ENCODE measurements at regions not wholly inside any gene's neighbourhood (a gene's known extent, or its start where the extent isn't known, plus 50 kb on each side); places are given as distances from the start of the nearest gene placed in this dataset.

DNA sequence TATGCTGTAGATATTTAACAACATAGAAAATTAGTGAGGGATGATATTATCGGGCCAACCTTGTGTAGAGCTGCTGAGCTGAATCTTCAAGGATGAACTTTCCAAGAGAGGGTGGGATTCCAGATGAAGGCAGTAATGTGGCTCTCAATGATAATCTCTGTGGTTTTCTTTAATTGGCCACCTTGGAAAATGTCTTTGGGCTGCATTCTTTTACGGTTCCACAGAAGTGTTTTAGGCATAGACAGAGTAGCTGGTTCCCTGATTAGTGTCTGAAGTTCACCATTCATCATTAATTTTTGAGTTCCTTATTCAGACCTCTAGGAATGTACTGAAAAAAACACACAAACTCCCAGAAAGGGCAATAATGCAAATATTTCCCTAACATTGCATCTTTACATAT is 1566.9 kb upstream of the PIK3C3 start:
- H3K4me1 ChIP-seq (ENCODE audit: control insufficient read depth, insufficient read depth, low read length, poor library complexity, severe bottlenecking) = no peaks in the 10 kb centered on the region
- no peaks in the 10 kb centered on the region for H3K36me3 ChIP-seq (ENCODE audit: control insufficient read depth, insufficient read depth, low read length)
- no peak overlapping the region for H3K27ac ChIP-seq (ENCODE audit: insufficient read depth, low read length, poor library complexity, severe bottlenecking)
- DNase-seq = no peak
- H3K4me3 ChIP-seq (ENCODE audit: insufficient read depth, low read depth, low read length, poor library complexity, severe bottlenecking) = no peak overlapping the region
- no peaks in the 10 kb centered on the region for H3K27me3 ChIP-seq (replicated peaks; ENCODE audit: control insufficient read depth, insufficient read depth, low read length, poor library complexity, severe bottlenecking)
- no peaks in the 10 kb centered on the region for H3K9me3 ChIP-seq (ENCODE audit: control insufficient read depth, low read length)

DNA sequence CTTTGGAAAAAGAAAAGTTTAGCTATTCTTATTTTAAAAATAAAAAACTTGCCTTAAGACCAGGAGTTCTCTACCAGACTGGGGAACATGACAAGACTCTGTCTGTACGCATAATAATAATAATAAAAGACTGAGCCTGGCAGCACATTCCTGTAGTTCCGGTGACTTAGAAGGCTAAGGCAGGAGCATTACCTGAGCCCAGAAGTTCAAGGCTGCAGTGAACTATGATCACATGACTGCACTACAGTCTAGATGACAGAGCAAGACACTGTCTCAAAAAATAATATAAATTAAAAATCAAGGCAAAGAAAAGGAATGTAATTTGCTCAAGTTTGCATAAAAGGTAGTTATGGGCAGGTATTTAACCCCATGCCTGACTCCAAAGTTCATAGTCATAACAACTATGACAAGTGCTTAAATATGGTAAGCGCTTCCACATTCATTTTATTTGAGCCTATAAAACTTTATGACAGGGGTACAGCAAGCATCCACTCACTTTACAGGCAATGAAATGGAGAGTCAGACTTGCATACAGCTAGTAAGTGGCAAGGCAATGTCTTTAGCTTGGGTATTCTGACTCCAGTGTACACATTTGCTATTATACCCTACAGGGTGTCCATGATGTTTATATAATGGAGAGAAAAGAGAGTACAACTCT is 1567.8 kb upstream of the PIK3C3 start:
- DNase-seq = no peak
- H3K4me1 ChIP-seq (ENCODE audit: control insufficient read depth, insufficient read depth, low read length, poor library complexity, severe bottlenecking) = no peaks in the 10 kb centered on the region
- no peaks in the 10 kb centered on the region for H3K9me3 ChIP-seq (ENCODE audit: control insufficient read depth, low read length)
- H3K27me3 ChIP-seq (replicated peaks; ENCODE audit: control insufficient read depth, insufficient read depth, low read length, poor library complexity, severe bottlenecking) = no peaks in the 10 kb centered on the region
- no peak overlapping the region for H3K27ac ChIP-seq (ENCODE audit: insufficient read depth, low read length, poor library complexity, severe bottlenecking)
- H3K36me3 ChIP-seq (ENCODE audit: control insufficient read depth, insufficient read depth, low read length) = no peaks in the 10 kb centered on the region
- H3K4me3 ChIP-seq (ENCODE audit: insufficient read depth, low read depth, low read length, poor library complexity, severe bottlenecking) = no peak overlapping the region

DNA sequence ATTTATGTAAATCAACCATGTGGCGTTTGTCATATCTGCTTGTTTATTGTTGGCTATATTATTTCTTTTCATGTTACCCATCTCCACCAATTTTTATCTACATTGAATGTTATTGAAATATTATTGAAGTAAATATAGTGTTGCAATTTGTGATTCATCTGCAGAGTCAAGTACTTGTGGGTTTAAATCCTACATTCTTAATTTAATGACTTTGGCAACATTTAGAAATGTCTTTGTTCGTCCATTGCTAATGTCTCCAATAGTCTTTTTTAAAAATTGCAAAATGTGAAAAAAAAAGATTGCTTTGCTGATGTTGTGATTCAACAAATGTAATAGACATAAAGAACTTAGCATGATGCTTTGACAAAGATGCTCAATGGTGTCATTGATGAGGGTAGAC is 1572.8 kb upstream of the PIK3C3 start:
- H3K27me3 ChIP-seq (replicated peaks; ENCODE audit: control insufficient read depth, insufficient read depth, low read length, poor library complexity, severe bottlenecking) = no peaks in the 10 kb centered on the region
- DNase-seq = no peak
- H3K27ac ChIP-seq (ENCODE audit: insufficient read depth, low read length, poor library complexity, severe bottlenecking) = no peak overlapping the region
- no peak overlapping the region for H3K4me3 ChIP-seq (ENCODE audit: insufficient read depth, low read depth, low read length, poor library complexity, severe bottlenecking)
- H3K36me3 ChIP-seq (ENCODE audit: control insufficient read depth, insufficient read depth, low read length) = no peaks in the 10 kb centered on the region
- H3K4me1 ChIP-seq (ENCODE audit: control insufficient read depth, insufficient read depth, low read length, poor library complexity, severe bottlenecking) = no peaks in the 10 kb centered on the region
- H3K9me3 ChIP-seq (ENCODE audit: control insufficient read depth, low read length) = no peaks in the 10 kb centered on the region

DNA sequence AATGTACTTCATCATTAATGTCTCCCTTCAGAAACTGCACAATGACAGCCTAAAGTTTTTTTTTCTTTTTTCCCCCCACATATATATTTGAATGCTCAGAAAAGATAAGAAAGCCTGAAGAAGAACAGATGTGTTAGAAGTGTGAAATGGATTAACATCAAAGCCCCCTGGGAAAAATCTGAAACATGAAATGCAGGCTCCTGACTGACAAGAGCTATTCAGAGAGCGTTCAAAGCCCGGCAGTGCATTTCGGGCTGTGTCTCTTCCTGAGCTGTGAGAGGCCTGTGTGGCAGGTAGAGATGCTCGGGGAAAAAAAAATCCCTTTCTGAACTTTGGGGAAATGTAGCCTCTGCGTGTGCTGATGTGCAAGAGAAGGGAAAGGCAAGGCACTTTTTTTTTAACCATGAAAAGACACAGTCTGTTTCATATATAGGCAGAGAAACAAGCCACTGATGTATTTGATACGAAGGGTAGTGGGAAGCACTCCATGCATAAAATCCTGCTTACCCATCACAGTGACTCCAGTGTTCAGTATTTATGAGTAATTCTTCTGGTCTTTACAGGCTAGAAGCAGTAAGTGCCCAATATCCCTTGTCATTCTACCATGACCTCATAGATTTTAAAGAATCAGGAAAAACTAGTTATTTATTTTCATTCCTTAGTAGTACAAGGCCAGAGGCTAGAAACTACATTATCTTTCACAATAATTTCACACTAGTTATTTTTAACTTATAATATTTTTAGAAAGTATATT is 1574.2 kb upstream of the PIK3C3 start:
- DNase-seq = no peak
- Histone ChIP-seq H3K4me3 (ENCODE audit: insufficient read depth, low read depth, low read length, poor library complexity, severe bottlenecking) (no peak overlapping the region), H3K27ac (ENCODE audit: insufficient read depth, low read length, poor library complexity, severe bottlenecking) (no peak overlapping the region), H3K9me3 (ENCODE audit: control insufficient read depth, low read length) (no peaks in the 10 kb centered on the region), H3K4me1 (ENCODE audit: control insufficient read depth, insufficient read depth, low read length, poor library complexity, severe bottlenecking) (no peaks in the 10 kb centered on the region), H3K36me3 (ENCODE audit: control insufficient read depth, insufficient read depth, low read length) (no peaks in the 10 kb centered on the region), H3K27me3 (replicated peaks; ENCODE audit: control insufficient read depth, insufficient read depth, low read length, poor library complexity, severe bottlenecking) (no peaks in the 10 kb centered on the region)

DNA sequence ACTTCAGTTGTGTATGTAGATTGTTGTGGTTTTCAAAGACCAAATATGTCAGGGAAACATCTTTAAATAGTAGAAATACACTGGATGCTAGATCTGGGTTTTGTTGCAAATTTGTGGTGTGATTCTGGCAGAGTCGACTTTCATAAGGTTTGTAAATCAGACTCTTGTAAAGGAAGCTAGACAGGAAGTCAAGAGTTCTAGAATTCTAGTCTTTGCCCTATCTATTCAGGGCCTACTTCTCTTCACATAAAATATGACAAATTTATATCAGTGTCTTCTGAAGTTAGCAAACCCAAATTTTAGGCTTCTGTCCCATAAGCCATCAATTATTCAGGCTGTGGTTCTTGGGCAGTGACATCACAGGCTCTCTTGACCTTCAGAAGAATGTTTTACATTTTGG is 1579.2 kb upstream of the PIK3C3 start:
- H3K4me1 ChIP-seq (ENCODE audit: control insufficient read depth, insufficient read depth, low read length, poor library complexity, severe bottlenecking) = no peaks in the 10 kb centered on the region
- no peaks in the 10 kb centered on the region for H3K9me3 ChIP-seq (ENCODE audit: control insufficient read depth, low read length)
- DNase-seq = no peak
- H3K27ac ChIP-seq (ENCODE audit: insufficient read depth, low read length, poor library complexity, severe bottlenecking) = no peak overlapping the region
- H3K4me3 ChIP-seq (ENCODE audit: insufficient read depth, low read depth, low read length, poor library complexity, severe bottlenecking) = no peak overlapping the region
- H3K36me3 ChIP-seq (ENCODE audit: control insufficient read depth, insufficient read depth, low read length) = no peaks in the 10 kb centered on the region
- H3K27me3 ChIP-seq (replicated peaks; ENCODE audit: control insufficient read depth, insufficient read depth, low read length, poor library complexity, severe bottlenecking) = no peaks in the 10 kb centered on the region

DNA sequence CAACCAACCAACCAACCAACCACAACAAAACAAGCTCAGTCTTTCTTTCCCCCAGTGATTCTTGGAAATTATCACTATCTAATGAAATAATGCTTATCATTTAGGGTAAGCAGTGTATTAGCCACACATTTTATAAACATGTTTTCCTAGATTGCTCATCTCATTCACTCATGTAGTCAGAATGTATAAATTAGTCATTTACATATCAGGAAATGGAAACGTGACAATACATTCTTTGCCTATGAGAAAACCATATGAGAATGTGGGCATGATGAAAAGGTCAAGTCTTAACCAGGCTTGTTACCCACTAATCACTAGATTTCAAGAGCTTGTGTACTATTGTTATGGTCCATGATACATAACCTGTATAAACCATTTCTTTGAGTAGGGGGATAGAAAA is 1583.4 kb upstream of the PIK3C3 start:
- no peak for DNase-seq
- H3K36me3 ChIP-seq (ENCODE audit: control insufficient read depth, insufficient read depth, low read length) = no peaks in the 10 kb centered on the region
- no peaks in the 10 kb centered on the region for H3K4me1 ChIP-seq (ENCODE audit: control insufficient read depth, insufficient read depth, low read length, poor library complexity, severe bottlenecking)
- no peaks in the 10 kb centered on the region for H3K9me3 ChIP-seq (ENCODE audit: control insufficient read depth, low read length)
- no peaks in the 10 kb centered on the region for H3K27me3 ChIP-seq (replicated peaks; ENCODE audit: control insufficient read depth, insufficient read depth, low read length, poor library complexity, severe bottlenecking)
- H3K27ac ChIP-seq (ENCODE audit: insufficient read depth, low read length, poor library complexity, severe bottlenecking) = no peak overlapping the region
- no peak overlapping the region for H3K4me3 ChIP-seq (ENCODE audit: insufficient read depth, low read depth, low read length, poor library complexity, severe bottlenecking)

DNA sequence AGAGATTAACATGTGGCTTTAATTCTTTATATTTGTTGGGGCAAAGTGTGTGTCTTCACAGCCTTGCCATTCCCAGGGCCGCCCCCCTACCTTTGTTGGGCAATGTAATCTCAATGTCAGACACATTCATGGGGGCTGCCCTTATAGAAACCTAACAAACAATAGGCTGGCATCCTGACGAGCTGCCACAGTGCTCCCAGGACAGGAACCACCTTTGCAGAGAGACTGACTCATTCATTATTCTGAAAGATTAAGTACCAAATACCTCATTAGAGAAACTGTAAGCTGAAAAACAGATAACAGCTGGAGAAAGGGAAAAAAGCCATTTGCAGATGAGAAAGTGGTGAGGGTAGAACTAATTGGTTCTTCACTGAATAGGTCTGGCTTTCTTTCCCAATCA is 1587.5 kb upstream of the PIK3C3 start:
- H3K27ac ChIP-seq (ENCODE audit: insufficient read depth, low read length, poor library complexity, severe bottlenecking) = no peak overlapping the region
- H3K9me3 ChIP-seq (ENCODE audit: control insufficient read depth, low read length) = no peaks in the 10 kb centered on the region
- no peaks in the 10 kb centered on the region for H3K27me3 ChIP-seq (replicated peaks; ENCODE audit: control insufficient read depth, insufficient read depth, low read length, poor library complexity, severe bottlenecking)
- no peaks in the 10 kb centered on the region for H3K4me1 ChIP-seq (ENCODE audit: control insufficient read depth, insufficient read depth, low read length, poor library complexity, severe bottlenecking)
- DNase-seq = no peak
- no peaks in the 10 kb centered on the region for H3K36me3 ChIP-seq (ENCODE audit: control insufficient read depth, insufficient read depth, low read length)
- H3K4me3 ChIP-seq (ENCODE audit: insufficient read depth, low read depth, low read length, poor library complexity, severe bottlenecking) = no peak overlapping the region

DNA sequence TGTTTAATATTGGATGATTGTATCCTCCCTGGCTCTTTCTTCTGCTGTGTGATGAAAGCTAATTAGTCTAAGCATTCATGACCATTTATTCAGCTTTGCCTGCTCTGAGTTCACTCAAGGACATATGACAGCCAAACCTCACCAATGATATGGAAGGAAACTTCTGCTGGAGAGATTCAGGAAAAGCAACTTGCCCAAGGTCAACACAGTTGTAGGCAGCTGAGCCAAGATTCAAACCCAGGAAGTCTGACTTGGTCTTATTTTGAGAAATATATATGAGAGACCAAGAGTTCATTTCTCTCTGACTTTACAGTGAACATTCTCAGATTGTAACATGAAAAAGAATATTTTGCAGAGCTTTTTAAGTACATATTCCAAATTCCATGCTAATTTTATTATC is 1588.5 kb upstream of the PIK3C3 start:
- H3K36me3 ChIP-seq (ENCODE audit: control insufficient read depth, insufficient read depth, low read length) = no peaks in the 10 kb centered on the region
- H3K4me3 ChIP-seq (ENCODE audit: insufficient read depth, low read depth, low read length, poor library complexity, severe bottlenecking) = no peak overlapping the region
- H3K27me3 ChIP-seq (replicated peaks; ENCODE audit: control insufficient read depth, insufficient read depth, low read length, poor library complexity, severe bottlenecking) = no peaks in the 10 kb centered on the region
- no peak overlapping the region for H3K27ac ChIP-seq (ENCODE audit: insufficient read depth, low read length, poor library complexity, severe bottlenecking)
- no peak for DNase-seq
- H3K4me1 ChIP-seq (ENCODE audit: control insufficient read depth, insufficient read depth, low read length, poor library complexity, severe bottlenecking) = no peaks in the 10 kb centered on the region
- H3K9me3 ChIP-seq (ENCODE audit: control insufficient read depth, low read length) = no peaks in the 10 kb centered on the region

DNA sequence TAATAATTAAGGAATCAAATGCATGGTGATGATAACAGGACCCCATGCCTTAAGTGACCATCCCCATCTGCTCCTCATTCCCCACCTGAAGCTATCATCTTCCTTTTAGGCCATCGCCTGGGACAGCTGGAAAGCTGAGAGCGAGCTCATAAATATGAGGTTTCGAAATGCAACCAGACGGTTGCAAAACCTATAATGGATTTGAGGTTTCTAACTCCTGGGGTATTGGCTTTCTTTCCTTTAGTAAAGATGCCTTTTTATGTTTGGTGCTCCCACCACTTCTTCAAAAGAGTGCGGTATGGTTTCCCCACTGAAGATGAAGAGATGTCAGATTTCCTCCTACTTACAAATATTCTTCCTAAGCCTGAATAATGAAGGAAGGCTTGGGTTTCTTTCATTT is 1589.5 kb upstream of the PIK3C3 start:
- Histone ChIP-seq H3K27ac (ENCODE audit: insufficient read depth, low read length, poor library complexity, severe bottlenecking) (no peak overlapping the region), H3K9me3 (ENCODE audit: control insufficient read depth, low read length) (no peaks in the 10 kb centered on the region), H3K36me3 (ENCODE audit: control insufficient read depth, insufficient read depth, low read length) (no peaks in the 10 kb centered on the region), H3K4me3 (ENCODE audit: insufficient read depth, low read depth, low read length, poor library complexity, severe bottlenecking) (no peak overlapping the region), H3K4me1 (ENCODE audit: control insufficient read depth, insufficient read depth, low read length, poor library complexity, severe bottlenecking) (no peaks in the 10 kb centered on the region), H3K27me3 (replicated peaks; ENCODE audit: control insufficient read depth, insufficient read depth, low read length, poor library complexity, severe bottlenecking) (no peaks in the 10 kb centered on the region)
- no peak for DNase-seq

DNA sequence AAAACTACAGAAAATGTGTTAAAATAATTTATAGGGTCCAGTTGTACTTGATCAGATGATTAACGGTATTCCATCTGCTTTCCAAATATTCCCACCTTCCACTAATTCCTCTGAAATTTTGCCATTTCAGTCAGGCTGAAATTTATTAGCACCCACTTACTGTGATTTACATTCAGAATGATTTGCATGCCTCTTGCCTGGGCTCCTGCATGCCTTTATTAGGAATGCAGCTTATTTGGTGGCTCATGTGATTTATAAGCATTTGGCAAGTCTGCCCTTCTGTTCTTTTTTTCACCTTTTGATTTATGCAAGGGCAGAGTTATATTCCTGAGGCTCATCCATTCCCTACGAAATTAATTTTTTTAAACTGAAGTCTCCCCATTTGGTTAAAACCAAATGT is 1594.5 kb upstream of the PIK3C3 start:
- no peaks in the 10 kb centered on the region for H3K36me3 ChIP-seq (ENCODE audit: control insufficient read depth, insufficient read depth, low read length)
- H3K9me3 ChIP-seq (ENCODE audit: control insufficient read depth, low read length) = no peaks in the 10 kb centered on the region
- H3K4me3 ChIP-seq (ENCODE audit: insufficient read depth, low read depth, low read length, poor library complexity, severe bottlenecking) = no peak overlapping the region
- H3K4me1 ChIP-seq (ENCODE audit: control insufficient read depth, insufficient read depth, low read length, poor library complexity, severe bottlenecking) = no peaks in the 10 kb centered on the region
- H3K27me3 ChIP-seq (replicated peaks; ENCODE audit: control insufficient read depth, insufficient read depth, low read length, poor library complexity, severe bottlenecking) = no peaks in the 10 kb centered on the region
- DNase-seq = no peak
- H3K27ac ChIP-seq (ENCODE audit: insufficient read depth, low read length, poor library complexity, severe bottlenecking) = no peak overlapping the region

Measured in effector memory CD4-positive, alpha-beta T cell (primary cell).